IPS-20b (cell line): ENCODE measurements at regions not wholly inside any gene's neighbourhood (a gene's known extent, or its start where the extent isn't known, plus 50 kb on each side); places are given as distances from the start of the nearest gene placed in this dataset.

Source experiments
- H3K27ac ChIP-seq: one replicate; pipeline ENCODE4 v1.5.1; 2013; ENCODE audit warnings: low read length
- H3K27me3 ChIP-seq: 2 replicates; pipeline ENCODE4 v1.6.1; 2013; ENCODE audit warnings: mild to moderate bottlenecking, low read length, inconsistent platforms; ENCODE audit not compliant: insufficient read depth
- H3K36me3 ChIP-seq: 2 replicates; pipeline ENCODE4 v1.6.1; 2013; ENCODE audit warnings: low read depth, mild to moderate bottlenecking, inconsistent platforms, low read length, moderate library complexity; ENCODE audit not compliant: insufficient read depth
- H3K4me1 ChIP-seq: 2 replicates; pipeline ENCODE4 v1.6.1; 2013; ENCODE audit warnings: mild to moderate bottlenecking, control low read depth, inconsistent platforms, low read length, moderate library complexity; ENCODE audit not compliant: insufficient read depth
- H3K4me3 ChIP-seq: 2 replicates; pipeline ENCODE4 v1.5.1; 2013; ENCODE audit warnings: mild to moderate bottlenecking, low read length, inconsistent platforms
- H3K9ac ChIP-seq: 2 replicates; pipeline ENCODE4 v1.6.1; 2013; ENCODE audit warnings: low read depth, mild to moderate bottlenecking, inconsistent platforms, low read length, moderate library complexity
- H3K9me3 ChIP-seq: 2 replicates; pipeline ENCODE4 v1.6.1; 2013; ENCODE audit warnings: mild to moderate bottlenecking, low read depth, low read length, inconsistent platforms; ENCODE audit not compliant: insufficient read depth

- no peak overlapping the region for H3K27ac ChIP-seq
- H3K27me3 ChIP-seq: no peaks in the 10 kb centered on the region
- no peak overlapping the region for H3K4me3 ChIP-seq
- no peaks in the 10 kb centered on the region for H3K9me3 ChIP-seq
- no peaks in the 10 kb centered on the region for H3K36me3 ChIP-seq
- peaks cover 5% of the 10 kb centered on the region; the same call in 1 of the 2 replicates for H3K4me1 ChIP-seq
- H3K9ac ChIP-seq: no peak overlapping the region
Observed at GRCh38 chr16:79903471-79903870, 302.9 kb upstream of the MAF start.

DNA sequence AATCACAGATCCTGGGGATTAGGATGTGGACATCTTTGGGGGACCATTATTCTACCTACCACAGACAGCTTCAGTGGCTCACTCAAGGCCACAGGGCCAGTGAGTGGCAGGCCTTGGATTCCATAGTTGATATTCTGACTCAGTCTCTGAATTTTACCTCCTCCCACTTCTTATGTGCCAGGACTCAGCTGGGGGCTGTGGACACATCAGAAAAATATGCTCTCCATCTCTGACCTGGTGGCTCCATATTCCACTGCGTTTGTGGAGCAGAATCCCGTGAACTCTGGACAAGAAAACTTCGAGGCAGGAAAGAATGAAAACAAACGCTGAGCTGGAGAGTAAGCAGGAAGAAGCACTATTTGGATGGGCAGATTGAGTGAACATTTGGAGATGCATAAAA is 301.8 kb upstream of the MAF start:
- no peak overlapping the region for H3K4me3 ChIP-seq
- H3K36me3 ChIP-seq: no peaks in the 10 kb centered on the region
- no peaks in the 10 kb centered on the region for H3K27me3 ChIP-seq

GRCh38 chr16:79901522-79901921 is 301.0 kb upstream of the MAF start:
- Histone ChIP-seq H3K4me3 (no peak overlapping the region), H3K9me3 (no peaks in the 10 kb centered on the region), H3K36me3 (no peaks in the 10 kb centered on the region), H3K27ac (no peak overlapping the region), H3K9ac (no peak overlapping the region), H3K4me1 (peaks cover 5% of the 10 kb centered on the region; the same call in 1 of the 2 replicates), H3K27me3 (no peaks in the 10 kb centered on the region)

More for the DNA sequence above, 301.8 kb upstream of the MAF start:
- H3K27ac ChIP-seq: no peak overlapping the region
- no peak overlapping the region for H3K9ac ChIP-seq
- H3K9me3 ChIP-seq: no peaks in the 10 kb centered on the region
- H3K4me1 ChIP-seq: peaks cover 5% of the 10 kb centered on the region; the same call in 1 of the 2 replicates

DNA sequence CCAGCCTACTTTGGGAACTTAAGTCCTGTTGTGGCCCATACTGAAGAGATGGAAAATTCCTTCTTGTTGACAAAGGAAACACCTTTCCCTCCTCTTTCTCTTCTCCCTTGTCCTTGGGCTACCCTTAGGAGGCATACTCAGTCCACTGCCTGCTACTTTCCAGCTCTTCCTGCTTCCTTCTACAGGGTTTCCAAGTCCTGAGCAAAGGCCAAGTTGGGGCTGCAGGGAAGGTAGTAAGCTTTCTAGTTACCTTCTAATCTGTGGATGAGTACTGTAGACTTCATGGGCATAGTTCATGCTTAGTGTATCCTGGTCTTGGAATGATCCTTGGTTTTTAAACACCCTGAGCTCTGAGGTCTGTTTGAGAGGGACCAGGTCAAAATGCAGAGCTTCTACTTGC is 299.2 kb upstream of the MAF start:
- Histone ChIP-seq H3K36me3 (no peaks in the 10 kb centered on the region), H3K4me3 (no peak overlapping the region), H3K4me1 (peaks cover 5% of the 10 kb centered on the region; the same call in 1 of the 2 replicates), H3K9ac (no peak overlapping the region), H3K9me3 (no peaks in the 10 kb centered on the region), H3K27me3 (no peaks in the 10 kb centered on the region), H3K27ac (no peak overlapping the region)

GRCh38 chr16:79899316-79899715 is 298.8 kb upstream of the MAF start:
- Histone ChIP-seq H3K9ac (no peak overlapping the region), H3K4me1 (peaks cover 5% of the 10 kb centered on the region; the same call in 1 of the 2 replicates), H3K27ac (no peak overlapping the region), H3K27me3 (no peaks in the 10 kb centered on the region), H3K4me3 (no peak overlapping the region), H3K9me3 (no peaks in the 10 kb centered on the region), H3K36me3 (no peaks in the 10 kb centered on the region)

- Histone ChIP-seq H3K4me1 (peaks cover 5% of the 10 kb centered on the region; the same call in 1 of the 2 replicates), H3K27me3 (no peaks in the 10 kb centered on the region), H3K9me3 (no peaks in the 10 kb centered on the region)
Observed at GRCh38 chr16:79898703-79899102, 298.2 kb upstream of the MAF start.

GRCh38 chr16:79897453-79898146 is 297.1 kb upstream of the MAF start:
- Histone ChIP-seq H3K27ac (no peak overlapping the region), H3K9ac (no peak overlapping the region), H3K4me1 (peaks cover 5% of the 10 kb centered on the region; the same call in 1 of the 2 replicates), H3K27me3 (no peaks in the 10 kb centered on the region), H3K36me3 (no peaks in the 10 kb centered on the region), H3K9me3 (no peaks in the 10 kb centered on the region), H3K4me3 (no peak overlapping the region)

More at GRCh38 chr16:79898703-79899102, 298.2 kb upstream of the MAF start:
- no peak overlapping the region for H3K27ac ChIP-seq
- no peak overlapping the region for H3K4me3 ChIP-seq
- no peaks in the 10 kb centered on the region for H3K36me3 ChIP-seq
- H3K9ac ChIP-seq: no peak overlapping the region

DNA sequence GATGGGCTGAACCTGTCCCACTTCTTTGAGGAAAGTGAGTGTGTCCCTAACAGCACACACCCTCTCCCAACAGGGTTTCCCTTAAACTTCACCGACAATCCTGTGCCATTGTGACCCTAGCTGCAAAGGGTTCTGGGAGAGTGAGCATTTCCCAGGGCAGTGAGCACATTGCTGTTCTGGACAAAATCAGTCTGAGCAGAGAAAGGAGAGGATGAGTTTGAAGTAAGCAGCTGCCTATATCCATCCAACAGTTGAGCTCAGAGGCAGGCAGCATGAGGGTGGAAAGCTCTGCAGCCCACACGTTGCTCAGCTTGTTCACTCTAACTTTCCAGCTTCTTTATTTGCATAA is 296.5 kb upstream of the MAF start:
- Histone ChIP-seq H3K36me3 (no peaks in the 10 kb centered on the region), H3K27ac (no peak overlapping the region), H3K4me3 (no peak overlapping the region), H3K4me1 (peaks cover 5% of the 10 kb centered on the region; the same call in 1 of the 2 replicates), H3K9ac (no peak overlapping the region), H3K27me3 (no peaks in the 10 kb centered on the region), H3K9me3 (no peaks in the 10 kb centered on the region)

- no peaks in the 10 kb centered on the region for H3K27me3 ChIP-seq
- H3K9me3 ChIP-seq: no peaks in the 10 kb centered on the region
- no peak overlapping the region for H3K27ac ChIP-seq
- H3K4me3 ChIP-seq: no peak overlapping the region
- peaks cover 5% of the 10 kb centered on the region; the same call in 1 of the 2 replicates for H3K4me1 ChIP-seq
- no peaks in the 10 kb centered on the region for H3K36me3 ChIP-seq
- H3K9ac ChIP-seq: no peak overlapping the region
Observed at GRCh38 chr16:79895917-79896203, 295.3 kb upstream of the MAF start.

DNA sequence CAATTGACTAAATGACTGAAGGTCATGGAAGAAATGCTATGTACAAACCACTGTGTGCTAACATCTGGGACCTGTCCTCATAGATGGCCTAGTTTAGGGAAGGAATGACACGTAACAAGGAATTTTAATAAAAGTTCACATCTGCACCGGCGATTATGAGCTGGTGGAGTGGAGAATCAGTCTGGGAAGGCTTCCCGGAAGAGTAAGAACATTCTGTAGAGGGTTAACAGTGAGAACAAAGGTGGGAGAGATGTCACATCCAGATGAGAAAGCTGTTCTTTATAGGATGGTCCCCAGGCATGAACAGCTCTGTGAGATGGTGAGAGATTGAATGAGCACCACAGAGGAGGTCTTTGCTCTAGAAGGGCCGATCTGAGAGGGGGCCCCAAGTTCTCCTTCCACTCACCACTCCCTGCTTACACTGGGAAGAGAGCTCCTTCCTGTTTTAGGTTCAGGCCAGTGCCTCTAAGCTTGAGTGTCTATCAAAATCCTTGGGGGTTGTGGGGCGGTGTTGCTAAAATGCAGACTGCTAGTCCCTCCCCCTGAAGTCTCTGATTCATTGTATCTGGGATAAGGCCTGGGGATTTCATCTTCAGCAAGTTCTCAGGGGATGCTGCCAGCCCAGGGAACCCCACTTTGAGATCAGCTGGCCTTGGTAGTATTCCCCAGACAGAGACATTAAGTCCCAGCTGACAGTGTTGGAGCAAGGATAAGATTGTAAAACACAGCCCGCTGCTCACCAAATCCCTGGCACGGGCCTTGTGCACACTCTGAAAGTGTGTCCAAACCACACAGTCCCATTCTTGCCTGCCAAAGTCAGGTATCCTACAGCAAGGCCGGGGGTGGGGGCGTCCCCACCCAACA is 294.7 kb upstream of the MAF start:
- H3K36me3 ChIP-seq: no peaks in the 10 kb centered on the region
- no peaks in the 10 kb centered on the region for H3K9me3 ChIP-seq
- H3K27ac ChIP-seq: no peak overlapping the region
- peaks cover 3% of the 10 kb centered on the region; the same call in 1 of the 2 replicates for H3K4me1 ChIP-seq
- H3K9ac ChIP-seq: no peak overlapping the region
- no peak overlapping the region for H3K4me3 ChIP-seq
- H3K27me3 ChIP-seq: no peaks in the 10 kb centered on the region

GRCh38 chr16:79893445-79893844 is 292.9 kb upstream of the MAF start:
- no peak overlapping the region for H3K9ac ChIP-seq
- H3K36me3 ChIP-seq: no peaks in the 10 kb centered on the region
- no peaks in the 10 kb centered on the region for H3K27me3 ChIP-seq
- H3K4me1 ChIP-seq: no peaks in the 10 kb centered on the region
- no peak overlapping the region for H3K27ac ChIP-seq
- no peak overlapping the region for H3K4me3 ChIP-seq
- no peaks in the 10 kb centered on the region for H3K9me3 ChIP-seq

- Histone ChIP-seq H3K36me3 (no peaks in the 10 kb centered on the region), H3K27me3 (no peaks in the 10 kb centered on the region), H3K4me1 (no peaks in the 10 kb centered on the region), H3K27ac (no peak overlapping the region), H3K4me3 (no peak overlapping the region), H3K9me3 (no peaks in the 10 kb centered on the region), H3K9ac (no peak overlapping the region)
Observed at GRCh38 chr16:79892278-79892677, 291.7 kb upstream of the MAF start.
